HG02763 (cell line): ENCODE measurements at regions not wholly inside any gene's neighbourhood (a gene's known extent, or its start where the extent isn't known, plus 50 kb on each side); places are given as distances from the start of the nearest gene placed in this dataset.
"Not testable (repeated sequence)": the region's sequence is repeated elsewhere in the genome, so short reads cannot be mapped to it uniquely, and the experiment has no call there.

Experiments used
- ATAC-seq: cut with Tn5 transposase; IDR thresholded peaks from one replicate; pipeline ENCODE4 v1.9.1; 2021; ENCODE audit warnings: mild to moderate bottlenecking, moderate library complexity; ENCODE audit not compliant: unreplicated experiment

DNA sequence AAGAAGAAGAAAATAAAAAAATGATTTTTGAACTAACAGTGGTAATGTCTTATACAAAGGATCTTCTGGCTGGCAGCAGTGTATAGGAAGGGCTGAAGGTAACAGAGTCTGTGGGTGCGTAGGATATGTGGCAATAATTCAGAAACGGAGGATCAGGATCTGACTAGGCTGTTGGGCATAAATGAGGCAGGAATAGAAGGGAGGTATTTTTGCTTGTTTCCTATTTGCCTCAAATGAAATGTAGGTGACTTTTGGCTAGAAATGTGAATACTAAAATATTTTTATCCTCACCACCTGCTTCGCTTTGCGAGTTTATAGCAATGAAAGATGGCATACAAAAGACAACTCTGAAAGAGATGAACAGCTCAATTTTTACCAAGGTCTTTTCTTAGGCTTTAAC is 1086.1 kb upstream of the CELF4 start:
- no peak for ATAC-seq

DNA sequence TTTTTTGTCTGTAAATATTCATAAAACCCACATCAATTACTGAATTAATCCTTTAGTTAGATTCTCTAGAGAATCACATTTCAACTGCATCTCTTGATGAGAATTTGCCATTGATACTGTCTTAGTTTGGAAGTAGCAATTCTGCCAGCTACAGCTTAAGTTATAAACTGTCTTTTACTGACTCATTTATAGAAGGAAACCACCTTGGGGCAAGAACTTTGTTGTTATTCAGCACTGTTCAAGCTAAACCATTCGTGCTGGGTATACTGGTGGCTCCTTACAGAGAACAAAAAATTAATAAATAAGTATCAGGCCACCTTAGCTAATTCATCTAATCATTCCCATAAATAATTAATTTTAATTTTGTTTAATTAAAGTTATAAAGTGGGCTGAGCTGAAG is 1082.6 kb upstream of the CELF4 start:
- no peak for ATAC-seq

DNA sequence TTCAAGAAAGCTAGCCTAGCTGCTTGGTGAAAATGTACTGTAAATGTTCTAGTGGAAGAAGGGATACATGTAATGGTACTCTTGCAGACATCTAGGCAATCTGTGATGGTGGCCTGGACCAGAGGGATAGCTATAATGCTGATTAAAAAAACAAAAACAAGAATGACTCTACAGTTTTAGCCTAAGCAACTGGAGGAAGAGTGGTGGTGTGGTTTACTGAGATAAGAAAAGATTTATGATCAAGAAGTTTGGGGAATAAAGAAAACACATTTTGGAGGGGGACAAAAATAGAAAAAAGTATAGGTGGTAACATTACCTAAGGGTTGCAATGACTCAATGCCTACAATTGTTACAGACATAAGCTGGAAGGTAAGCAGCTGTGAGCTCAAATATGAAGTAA is 1080.7 kb upstream of the CELF4 start:
- no peak for ATAC-seq

DNA sequence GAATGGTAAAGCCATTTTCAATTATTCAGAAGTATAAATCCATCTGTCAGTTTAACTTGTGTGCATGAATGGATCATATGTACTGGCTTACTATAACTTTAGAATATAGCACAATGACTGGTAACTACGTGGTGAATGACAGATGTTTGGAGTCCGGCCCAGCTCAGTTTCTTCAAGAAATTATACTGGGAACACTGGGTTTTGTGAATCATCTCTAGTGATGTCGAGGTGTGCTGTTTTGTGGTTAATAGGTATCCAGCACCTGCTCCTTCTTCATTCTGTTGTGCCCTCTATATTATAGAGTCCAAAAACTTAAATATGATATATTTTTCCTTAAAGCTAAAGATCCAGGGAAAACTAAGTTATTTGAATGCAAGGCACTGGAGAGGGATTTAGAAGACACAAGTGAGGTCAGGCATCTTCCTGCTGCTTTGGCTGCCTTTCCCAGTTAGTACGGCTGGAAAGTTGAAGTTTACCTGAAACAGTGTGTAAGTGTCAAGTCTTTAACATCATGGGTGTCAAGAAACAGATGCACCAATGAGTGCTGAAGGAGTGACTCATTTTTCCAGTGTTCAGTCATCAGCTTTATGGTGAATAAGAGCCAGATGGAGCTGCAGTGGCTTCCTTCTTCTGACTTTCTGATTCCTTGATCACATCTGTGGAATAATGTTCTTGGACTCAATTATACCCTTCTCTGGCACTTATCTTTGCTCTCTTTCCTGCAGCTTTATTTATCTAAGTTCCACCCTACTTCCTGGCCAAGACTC is 1079.5 kb upstream of the CELF4 start:
- no peak for ATAC-seq

DNA sequence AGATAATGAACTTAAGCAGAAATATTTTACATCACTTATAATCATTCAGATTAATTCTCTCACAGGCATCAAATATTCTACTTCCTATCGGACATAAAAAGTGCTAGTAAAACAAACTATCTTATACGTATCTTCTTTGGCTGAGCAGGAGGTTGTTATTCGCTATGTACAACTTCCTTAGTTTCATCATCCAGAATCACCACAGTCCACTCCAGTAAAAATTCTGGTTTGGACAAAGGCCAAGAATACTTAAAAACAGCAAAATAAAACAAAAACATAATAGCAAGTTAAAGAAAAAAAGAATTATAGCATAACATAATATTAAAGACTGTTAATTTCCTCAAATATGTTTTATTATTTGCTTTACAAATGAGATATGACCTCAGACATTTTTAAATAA is 1077.1 kb upstream of the CELF4 start:
- ATAC-seq: no peak

DNA sequence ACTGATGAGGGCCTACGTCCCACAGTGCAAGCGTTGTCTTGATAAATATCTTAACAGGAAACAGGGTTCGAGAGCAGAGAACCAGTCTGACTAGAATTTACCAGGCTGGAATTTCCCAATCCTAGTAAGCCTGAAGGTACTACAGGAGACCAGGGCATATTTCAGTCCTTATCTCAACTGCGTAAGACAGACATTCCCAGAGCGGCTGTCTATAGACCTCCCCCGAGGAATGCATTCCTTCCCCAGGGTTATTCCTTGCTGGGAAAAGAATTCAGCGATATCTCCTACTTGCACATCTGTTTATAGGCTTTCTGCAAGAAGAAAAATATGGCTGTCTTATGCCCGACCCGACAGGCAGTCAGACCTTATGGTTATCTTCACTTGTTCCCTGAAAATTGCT is 1074.1 kb upstream of the CELF4 start:
- not testable (repeated sequence) for ATAC-seq

DNA sequence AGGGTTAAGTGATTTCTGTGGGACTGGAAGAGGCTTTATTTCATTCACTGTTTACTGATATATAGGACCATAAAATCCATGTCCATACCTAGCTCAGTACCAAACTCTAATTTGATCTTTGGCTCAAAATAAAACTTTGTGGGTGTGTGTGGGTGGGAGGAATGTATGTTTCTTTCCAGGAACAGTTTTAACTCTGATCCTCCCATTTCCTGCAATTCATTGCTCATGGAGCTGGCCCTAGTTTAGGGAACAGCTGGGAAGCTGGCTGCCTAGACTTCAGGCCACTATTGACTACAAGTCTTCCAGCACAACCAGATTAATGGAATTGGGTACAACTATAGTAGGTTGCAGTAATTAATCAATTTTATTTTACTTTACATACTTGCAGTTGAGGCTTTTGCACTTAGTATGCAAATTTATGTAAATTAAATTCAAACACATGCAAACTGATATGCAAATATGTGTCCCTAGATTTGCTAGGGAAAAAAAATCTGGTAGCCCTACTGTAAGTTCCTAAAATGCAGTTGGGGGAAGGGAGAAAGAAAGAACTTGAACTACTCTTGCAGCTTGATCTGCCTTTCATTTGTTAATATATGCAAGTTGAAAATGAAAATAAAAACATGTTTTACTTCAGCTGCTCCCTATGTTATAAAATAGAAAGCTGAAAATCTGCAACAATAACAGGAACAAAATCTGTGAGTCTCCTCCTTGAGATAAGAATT is 1070.3 kb upstream of the CELF4 start:
- ATAC-seq: no peak

DNA sequence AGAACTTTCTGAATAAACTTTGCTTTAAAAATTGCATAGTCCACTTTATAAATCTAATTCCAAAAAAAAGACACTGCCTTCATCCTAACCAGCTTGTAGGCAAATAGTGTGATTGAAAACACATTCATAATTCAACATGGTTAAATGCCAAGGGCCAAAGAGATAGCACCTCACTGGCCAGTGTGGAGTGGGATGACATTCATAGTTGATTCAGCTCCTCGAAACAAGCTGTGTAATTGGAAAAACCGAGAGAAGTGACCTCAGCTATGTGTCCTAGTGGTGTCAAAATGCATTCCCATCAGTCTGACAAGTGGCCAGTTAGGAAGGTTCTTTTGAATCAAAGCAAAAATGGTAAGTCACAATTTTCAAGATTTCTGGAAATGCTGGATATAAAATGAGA is 1068.5 kb upstream of the CELF4 start:
- ATAC-seq: no peak

DNA sequence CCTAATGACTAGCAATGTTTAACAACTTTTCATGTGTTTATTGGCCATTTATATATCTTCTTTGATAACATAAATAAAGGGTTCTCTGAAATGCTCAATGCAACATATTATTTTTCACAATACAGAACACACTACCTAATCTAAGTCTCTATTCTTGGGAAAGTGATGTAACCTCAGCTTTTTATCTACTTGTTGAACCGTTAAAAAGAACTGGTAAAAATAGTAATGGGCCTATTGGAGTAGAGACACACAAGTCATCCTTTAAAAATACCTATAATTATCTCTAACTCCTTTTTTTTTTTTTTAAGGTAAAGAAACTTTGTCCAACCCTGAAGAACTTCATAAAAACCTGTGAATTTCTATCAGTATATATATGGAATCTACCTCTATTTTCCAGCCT is 1067.7 kb upstream of the CELF4 start:
- no peak for ATAC-seq

DNA sequence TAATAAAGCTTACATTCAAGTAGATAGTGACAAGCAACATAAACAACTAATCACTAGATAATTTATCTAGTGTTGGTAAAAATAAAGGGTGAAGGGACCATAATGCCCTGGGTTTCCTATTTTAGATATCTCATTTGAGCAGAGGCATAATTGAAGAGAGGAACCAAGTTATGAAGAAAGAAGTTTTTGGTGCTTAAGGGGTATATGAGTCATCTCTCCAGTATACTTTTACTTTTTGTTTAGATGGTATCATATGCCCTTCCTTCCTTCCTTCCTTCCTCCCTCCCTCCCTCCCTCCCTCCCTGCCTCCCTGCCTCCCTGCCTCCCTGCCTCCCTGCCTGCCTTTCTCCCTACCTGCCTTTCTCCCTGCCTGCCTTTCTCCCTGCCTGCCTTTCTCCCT is 1053.5 kb upstream of the CELF4 start:
- no peak for ATAC-seq

DNA sequence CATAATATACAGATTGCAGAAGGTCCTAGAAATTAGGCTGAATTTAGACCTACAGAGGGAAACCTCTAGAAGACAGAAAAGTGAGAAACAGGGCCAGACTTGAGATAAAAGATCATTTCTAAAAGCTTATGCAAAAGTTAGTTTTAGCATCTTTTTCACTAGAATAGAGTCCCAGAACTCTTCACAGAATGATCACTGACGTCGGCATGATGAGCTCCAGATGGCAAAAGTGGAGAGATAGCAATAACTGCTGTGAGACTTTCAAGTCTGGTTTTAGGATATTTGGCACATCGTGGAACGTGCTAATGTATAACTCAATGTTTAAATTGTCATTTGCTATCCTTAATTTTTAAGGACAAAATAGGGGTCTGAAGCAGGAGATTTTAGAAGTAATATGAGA is 1050.7 kb upstream of the CELF4 start:
- ATAC-seq: no peak

DNA sequence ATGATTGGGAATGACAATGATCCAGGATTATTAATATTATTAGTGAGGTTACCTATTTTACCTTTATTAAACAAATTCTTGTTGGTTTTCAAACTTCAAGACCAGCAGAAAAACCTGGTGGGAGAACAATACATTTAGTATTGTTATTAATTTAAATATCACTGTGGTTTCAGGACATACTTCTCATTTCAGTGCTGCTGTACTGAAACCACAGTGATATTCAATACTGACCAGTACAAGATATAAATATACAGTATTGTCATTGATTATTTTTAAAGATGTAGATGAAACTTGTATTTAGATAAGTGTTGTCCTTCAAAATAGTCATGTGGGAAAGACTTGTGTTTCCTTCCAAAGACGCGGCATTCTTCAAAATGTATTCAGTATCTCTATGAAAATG is 1047.3 kb upstream of the CELF4 start:
- ATAC-seq: no peak

DNA sequence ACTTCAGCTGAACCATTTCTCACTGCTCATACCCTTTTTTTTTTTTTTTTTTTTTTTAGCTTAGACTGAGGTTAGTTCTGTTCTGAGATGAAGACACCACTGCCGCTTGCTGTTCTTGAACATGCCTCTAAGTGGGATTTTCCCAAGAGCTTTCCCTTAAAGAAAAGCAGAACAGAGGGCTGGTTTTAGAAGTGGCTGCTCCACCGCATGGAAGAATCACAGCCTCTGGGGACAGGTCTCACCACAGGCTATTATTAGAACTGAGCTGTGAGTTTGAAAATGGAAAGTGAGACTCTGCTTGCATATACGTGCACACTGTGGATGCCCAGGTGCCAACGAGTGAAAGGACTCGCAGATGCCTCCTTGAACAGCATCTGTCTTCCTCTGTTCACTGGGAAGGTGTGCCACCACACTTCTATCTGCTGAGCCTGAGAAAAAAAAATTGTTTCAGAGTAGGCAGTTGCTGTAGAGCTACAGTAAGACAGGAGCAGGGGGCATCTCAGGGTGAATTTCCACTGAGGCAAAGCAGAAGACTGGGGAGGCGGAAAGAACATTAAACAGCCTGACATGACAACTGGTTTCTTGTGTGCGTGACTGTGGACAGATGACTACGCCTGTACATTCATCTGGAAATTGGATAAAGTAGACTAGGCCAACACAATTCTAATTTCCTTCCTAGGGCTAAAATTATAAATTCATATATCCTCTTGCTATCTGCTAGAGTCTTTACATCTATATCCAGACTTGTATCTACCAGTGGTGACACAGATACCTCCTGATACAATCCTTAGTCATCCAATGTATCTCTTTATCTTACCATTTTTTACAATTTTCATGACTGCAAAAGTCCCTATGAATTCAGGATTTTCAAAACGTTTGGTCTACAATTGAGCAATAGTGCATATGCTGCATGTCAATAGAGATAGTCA is 1045.7 kb upstream of the CELF4 start:
- peak; percentile 90 for ATAC-seq

DNA sequence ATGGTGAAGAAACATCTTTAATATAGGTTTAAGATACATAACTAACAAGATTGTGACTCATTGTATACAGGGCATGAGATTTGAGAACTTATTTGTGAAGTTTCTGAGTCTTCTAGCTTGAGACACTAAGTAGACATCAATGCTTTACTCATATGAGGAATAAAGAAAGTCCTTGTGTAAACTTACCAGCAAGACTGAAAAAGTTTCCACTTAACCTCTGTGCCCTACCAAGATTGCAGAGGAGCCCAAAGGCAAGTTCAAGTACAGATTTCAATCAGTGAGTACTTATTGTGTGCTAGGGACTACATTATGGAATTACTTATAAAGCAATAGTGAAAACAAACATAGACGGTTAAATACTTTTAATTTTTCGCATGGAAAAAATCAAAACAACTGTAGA is 1041.2 kb upstream of the CELF4 start:
- ATAC-seq: peak; percentile 30

DNA sequence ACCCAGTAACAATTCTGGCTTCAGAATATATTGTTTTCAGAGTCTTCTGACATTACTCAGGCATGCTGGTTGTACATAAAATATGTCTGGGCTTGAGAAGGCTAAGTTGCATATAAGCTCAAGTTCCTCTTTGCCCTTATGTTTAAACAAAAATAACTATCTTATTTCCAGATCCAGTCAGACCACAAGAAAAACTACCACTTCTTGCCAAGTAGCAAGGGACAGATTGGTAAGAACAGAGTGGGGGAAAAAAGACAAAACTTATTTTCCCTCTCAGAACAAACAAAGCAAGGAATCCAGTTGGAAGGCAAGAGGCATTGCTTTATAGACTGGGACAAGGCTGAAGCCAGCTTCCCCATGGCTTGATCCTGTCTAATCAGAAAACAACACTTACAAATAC is 1036.7 kb upstream of the CELF4 start:
- ATAC-seq: no peak

DNA sequence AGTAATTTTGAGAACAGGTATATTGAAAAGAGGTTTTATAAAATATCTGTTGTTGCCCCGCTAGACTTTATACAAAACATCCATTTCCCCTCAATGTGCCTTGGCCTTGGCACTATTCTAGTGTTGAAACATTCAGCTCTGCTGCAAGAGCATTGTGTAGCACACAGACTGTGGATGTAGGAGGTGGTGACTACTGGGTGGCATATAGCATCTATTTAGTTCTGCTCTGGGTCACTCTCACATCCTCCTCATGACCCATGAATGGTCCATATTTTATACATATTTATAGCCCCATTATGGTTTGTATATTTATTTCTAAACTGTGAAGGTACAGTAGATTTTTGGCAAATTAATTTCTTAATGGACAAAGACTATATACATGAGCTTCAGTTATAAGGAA is 1022.0 kb upstream of the CELF4 start:
- ATAC-seq: no peak

DNA sequence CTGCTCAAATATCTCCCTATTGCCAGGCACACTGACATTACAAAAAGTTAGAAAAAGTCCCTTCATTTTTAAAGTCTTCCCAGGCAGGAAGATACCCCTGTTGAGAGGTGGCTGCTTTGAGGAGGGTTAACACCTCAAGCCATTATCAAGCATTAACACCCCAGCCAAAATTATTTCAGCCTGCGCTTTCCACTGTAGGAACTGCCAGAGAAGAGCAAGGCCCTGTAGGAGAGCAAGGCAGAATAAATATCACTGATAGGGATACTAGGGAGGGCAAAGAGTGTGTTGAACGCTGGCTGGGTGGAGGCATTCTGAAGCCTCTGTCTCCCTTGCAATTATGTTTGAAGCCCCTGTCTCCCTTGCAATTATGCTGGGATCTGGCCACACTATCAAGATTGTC is 1020.7 kb upstream of the CELF4 start:
- no peak for ATAC-seq

DNA sequence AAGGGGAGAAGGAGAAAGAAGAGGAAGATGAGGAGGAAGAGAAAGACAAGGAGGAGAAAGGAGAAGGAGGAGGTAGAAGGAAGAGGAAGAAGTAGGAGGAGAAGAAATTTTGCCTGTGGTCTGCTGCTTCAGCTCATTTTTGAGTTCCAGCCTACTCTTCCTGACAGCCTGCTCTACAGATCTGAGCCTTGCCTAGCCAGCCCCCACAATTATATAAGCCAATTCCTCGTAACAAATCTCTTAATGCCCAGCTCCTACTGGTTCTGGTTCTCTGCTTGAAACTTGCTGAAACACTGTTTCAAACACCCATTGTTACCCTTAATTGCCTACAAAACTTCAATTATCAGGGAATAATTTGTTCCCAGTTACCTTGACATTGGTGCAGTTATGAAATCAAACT is 1014.2 kb upstream of the CELF4 start:
- ATAC-seq: no peak

DNA sequence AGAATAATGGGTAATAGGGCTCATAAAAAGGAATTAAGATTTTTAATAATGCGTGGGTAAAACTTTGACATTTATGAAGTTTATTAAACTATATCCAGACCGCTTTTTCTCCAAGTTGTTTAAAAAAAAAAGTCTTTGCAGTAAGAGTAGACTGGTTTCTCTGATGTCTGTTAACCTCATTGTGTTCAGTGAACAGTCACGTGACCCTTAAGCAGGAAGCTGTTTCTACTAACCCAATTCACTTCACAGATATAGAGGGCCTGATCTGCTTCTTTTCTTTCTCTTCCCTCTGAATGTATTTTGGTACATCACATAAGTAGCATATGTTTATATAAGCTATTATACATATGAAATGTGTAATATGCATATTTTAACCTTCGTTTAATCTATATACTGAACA is 1011.3 kb upstream of the CELF4 start:
- ATAC-seq: no peak

DNA sequence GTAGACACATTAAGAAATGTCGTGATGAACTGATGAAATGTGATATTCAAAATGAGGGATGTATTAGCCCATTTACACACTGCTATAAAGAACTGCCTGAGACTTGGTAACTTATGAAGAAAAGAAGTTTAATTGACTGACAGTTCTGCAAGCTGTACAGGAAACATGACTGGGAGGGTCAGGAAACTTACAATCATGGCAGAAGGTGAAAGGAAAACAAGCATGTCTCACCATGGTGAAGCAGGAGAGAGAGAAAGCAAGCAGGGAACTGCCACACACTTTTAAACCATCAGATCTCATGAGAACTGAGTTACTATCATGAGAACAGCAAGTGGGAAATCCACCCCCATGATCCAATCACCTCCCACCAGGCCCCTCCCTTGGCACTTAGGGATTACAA is 1010.8 kb upstream of the CELF4 start:
- no peak for ATAC-seq

DNA sequence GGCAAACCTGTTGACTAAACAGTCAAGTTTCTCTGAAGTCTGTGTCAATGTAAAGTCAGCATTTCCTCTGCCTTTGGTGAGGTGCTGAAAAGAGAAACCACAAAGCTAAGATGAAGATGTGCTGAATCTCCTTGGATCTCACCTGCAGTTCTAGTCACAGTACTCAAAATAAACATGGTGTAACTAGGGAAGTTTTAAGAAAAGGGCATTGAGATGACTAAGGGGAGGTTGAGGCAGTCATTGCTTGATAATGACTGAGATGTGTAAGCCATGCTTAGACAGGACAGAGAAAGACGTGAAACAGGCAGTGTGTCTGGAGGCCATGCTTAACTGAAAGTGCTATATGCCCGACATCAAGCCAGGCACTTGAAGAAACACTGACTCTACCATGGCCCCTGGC is 1010.0 kb upstream of the CELF4 start:
- no peak for ATAC-seq

DNA sequence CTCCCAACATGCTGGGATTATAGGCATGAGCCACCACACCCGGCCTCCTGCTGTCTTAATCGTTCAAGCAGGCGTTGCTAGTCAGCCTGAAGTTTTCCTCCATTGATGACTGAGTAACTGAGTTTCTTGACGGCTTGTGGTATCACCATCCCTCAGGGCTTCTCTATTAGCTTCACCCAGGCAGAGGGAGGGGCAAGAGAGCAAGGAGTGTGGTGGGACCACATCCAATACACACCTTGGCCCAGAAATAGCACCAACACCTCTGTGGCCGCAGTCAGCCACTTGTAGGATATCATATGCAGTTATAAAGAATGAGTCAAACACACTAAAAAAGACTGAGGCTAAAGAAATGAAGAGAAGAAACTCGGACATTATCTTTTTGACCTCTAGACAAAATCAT is 1009.4 kb upstream of the CELF4 start:
- ATAC-seq: no peak
